ENCODE measurements at regions not wholly inside any gene's neighbourhood (a gene's known extent, or its start where the extent isn't known, plus 50 kb on each side); places are given as distances from the start of the nearest gene placed in this dataset.

DNA sequence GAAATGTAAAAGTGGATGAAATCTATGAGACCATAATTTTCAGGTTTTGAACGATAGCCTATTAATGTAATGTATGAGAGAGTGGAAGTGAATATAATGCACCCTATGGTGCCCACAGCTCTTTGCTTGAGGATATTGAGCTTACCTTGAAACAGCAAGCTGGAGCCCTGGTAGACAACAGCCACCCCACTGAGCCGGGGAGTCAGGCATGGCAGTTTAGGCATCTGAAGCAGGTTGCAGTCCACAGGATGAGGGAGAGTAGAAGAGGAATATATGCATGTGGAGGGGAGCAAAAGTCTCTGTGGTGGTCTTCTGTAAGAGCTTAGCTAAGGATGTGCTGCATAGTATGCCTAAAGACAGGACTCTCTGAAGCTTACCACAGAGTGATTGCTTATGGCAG lies 817.3 kb downstream of the DNAJB9 start:
- CTCF ChIA-PET, result no interaction called here
- Histone ChIP-seq H3K27ac (ENCODE audit: low read length) (no peak overlapping the region), H3K4me1 (ENCODE audit: insufficient read depth, low read length) (no peaks in the 10 kb centered on the region), H3K79me2 (ENCODE audit: low read length) (no peaks in the 10 kb centered on the region), H3F3A (ENCODE audit: low read length, unreplicated experiment) (no peaks in the 10 kb centered on the region), H3K9me3 (ENCODE audit: low read length) (no peaks in the 10 kb centered on the region), H3K9ac (ENCODE audit: low read length) (no peak overlapping the region), H3K27me3 (ENCODE audit: low read length) (no peaks in the 10 kb centered on the region), H3K9me2 (replicated peaks; ENCODE audit: low read length) (no peaks in the 10 kb centered on the region), H2AFZ (ENCODE audit: low read length) (no peak overlapping the region), H4K20me1 (ENCODE audit: low read length) (no peaks in the 10 kb centered on the region), H3K4me2 (ENCODE audit: low read length) (no peak overlapping the region), H3K36me3 (ENCODE audit: low read depth, low read length) (no peaks in the 10 kb centered on the region), H3K4me3 (ENCODE audit: low read length) (no peak overlapping the region)
- ATAC-seq (no peak), DNase-seq (no peak)
- TF ChIP-seq EZH2 (IDR thresholded peaks at IDR 0.05; ENCODE audit: low read length, unreplicated experiment), result no peak
- no peak for TF ChIP-seq EZH2phosphoT487 (IDR thresholded peaks at IDR 0.05; ENCODE audit: borderline replicate concordance, low read length)
- TF ChIP-seq CTCF (conservative IDR thresholded peaks at IDR 0.05; ENCODE audit: low read depth, low read length), result no peak
- no TSS peak for BruUV-seq (replicated peaks)
- POLR2A ChIA-PET (ENCODE audit: unreplicated experiment), result no interaction called here
- intact Hi-C loops (cut with micrococcal nuclease), result no loop called here

GRCh38 chr7:109387530-109387929 lies 817.9 kb downstream of the DNAJB9 start:
- Histone ChIP-seq H2AFZ (ENCODE audit: low read length) (no peak overlapping the region), H3K4me3 (ENCODE audit: low read length) (no peak overlapping the region), H4K20me1 (ENCODE audit: low read length) (no peaks in the 10 kb centered on the region), H3K27ac (ENCODE audit: low read length) (no peak overlapping the region), H3F3A (ENCODE audit: low read length, unreplicated experiment) (no peaks in the 10 kb centered on the region), H3K9me3 (ENCODE audit: low read length) (no peaks in the 10 kb centered on the region), H3K79me2 (ENCODE audit: low read length) (no peaks in the 10 kb centered on the region), H3K9ac (ENCODE audit: low read length) (no peak overlapping the region), H3K4me1 (ENCODE audit: insufficient read depth, low read length) (no peaks in the 10 kb centered on the region), H3K9me2 (replicated peaks; ENCODE audit: low read length) (no peaks in the 10 kb centered on the region), H3K27me3 (ENCODE audit: low read length) (no peaks in the 10 kb centered on the region), H3K36me3 (ENCODE audit: low read depth, low read length) (no peaks in the 10 kb centered on the region), H3K4me2 (ENCODE audit: low read length) (no peak overlapping the region)
- ATAC-seq (no peak), DNase-seq (no peak)
- intact Hi-C loops (cut with micrococcal nuclease), result no loop called here
- TF ChIP-seq EZH2 (IDR thresholded peaks at IDR 0.05; ENCODE audit: low read length, unreplicated experiment), result no peak
- no peak for TF ChIP-seq CTCF (conservative IDR thresholded peaks at IDR 0.05; ENCODE audit: low read depth, low read length)
- no peak for TF ChIP-seq EZH2phosphoT487 (IDR thresholded peaks at IDR 0.05; ENCODE audit: borderline replicate concordance, low read length)
- BruUV-seq (replicated peaks), result no TSS peak
- ChIA-PET CTCF (no interaction called here), POLR2A (ENCODE audit: unreplicated experiment) (no interaction called here)

- CTCF ChIA-PET, result no interaction called here
- Histone ChIP-seq H3K9me2 (replicated peaks; ENCODE audit: low read length) (no peaks in the 10 kb centered on the region), H3K4me2 (ENCODE audit: low read length) (no peak overlapping the region), H3F3A (ENCODE audit: low read length, unreplicated experiment) (no peaks in the 10 kb centered on the region), H3K36me3 (ENCODE audit: low read depth, low read length) (no peaks in the 10 kb centered on the region), H3K4me1 (ENCODE audit: insufficient read depth, low read length) (no peaks in the 10 kb centered on the region), H3K9ac (ENCODE audit: low read length) (no peak overlapping the region), H3K9me3 (ENCODE audit: low read length) (no peaks in the 10 kb centered on the region), H4K20me1 (ENCODE audit: low read length) (no peaks in the 10 kb centered on the region), H2AFZ (ENCODE audit: low read length) (no peak overlapping the region), H3K79me2 (ENCODE audit: low read length) (no peaks in the 10 kb centered on the region), H3K27me3 (ENCODE audit: low read length) (no peaks in the 10 kb centered on the region), H3K4me3 (ENCODE audit: low read length) (no peak overlapping the region), H3K27ac (ENCODE audit: low read length) (no peak overlapping the region)
- BruUV-seq (replicated peaks), result no TSS peak
- intact Hi-C loops (cut with micrococcal nuclease), result no loop called here
- TF ChIP-seq EZH2phosphoT487 (IDR thresholded peaks at IDR 0.05; ENCODE audit: borderline replicate concordance, low read length) (no peak), EZH2 (IDR thresholded peaks at IDR 0.05; ENCODE audit: low read length, unreplicated experiment) (no peak), CTCF (conservative IDR thresholded peaks at IDR 0.05; ENCODE audit: low read depth, low read length) (no peak)
- ATAC-seq, result no peak
- DNase-seq, result no peak
- POLR2A ChIA-PET (ENCODE audit: unreplicated experiment), result no interaction called here
Measured at GRCh38 chr7:109391240-109391639, 821.6 kb downstream of the DNAJB9 start.

Measured in PC-3 (cell line).